D721Med (cell line): ENCODE measurements at regions not wholly inside any gene's neighbourhood (a gene's known extent, or its start where the extent isn't known, plus 50 kb on each side); places are given as distances from the start of the nearest gene placed in this dataset.

Experiments used
- DNase-seq: peaks from one replicate; pipeline ENCODE4 v3.0.0; 2011; ENCODE audit warnings: low spot score; ENCODE audit not compliant: insufficient read length
- FAIRE-seq: peaks from 2 replicates; lab custom pipeline; 2011; peaks lifted over from hg19 to GRCh38; lab: Jason Lieb, UNC
- CTCF ChIP-seq: IDR thresholded peaks from 2 replicates; pipeline ENCODE4 v1.5.1; 2012; ENCODE audit warnings: mild to moderate bottlenecking, control low read depth; ENCODE audit not compliant: insufficient read depth; ENCODE audit errors: missing control alignments

- TF ChIP-seq CTCF, result no peak
- DNase-seq, result no peak
- FAIRE-seq, result no peak
Measured at GRCh38 chr10:44627591-44628354, 242.9 kb upstream of the CXCL12 start.

GRCh38 chr10:44628921-44629320 lies 244.0 kb upstream of the CXCL12 start:
- FAIRE-seq (no peak), DNase-seq (no peak)
- no peak for TF ChIP-seq CTCF

- no peak for FAIRE-seq
- no peak for TF ChIP-seq CTCF
- DNase-seq, result no peak
Measured at GRCh38 chr10:44635176-44635575, 250.3 kb upstream of the CXCL12 start.

- no peak for FAIRE-seq
Measured at GRCh38 chr10:44636625-44637024, 251.7 kb upstream of the CXCL12 start.

GRCh38 chr10:44640429-44640828 lies 255.5 kb upstream of the CXCL12 start:
- no peak for TF ChIP-seq CTCF
- FAIRE-seq, result no peak
- DNase-seq, result no peak

More at GRCh38 chr10:44636625-44637024, 251.7 kb upstream of the CXCL12 start:
- TF ChIP-seq CTCF, result no peak
- DNase-seq, result no peak

GRCh38 chr10:44647473-44647872 lies 262.6 kb upstream of the CXCL12 start:
- FAIRE-seq (no peak), DNase-seq (no peak)
- TF ChIP-seq CTCF, result no peak

- no peak for FAIRE-seq
Measured at GRCh38 chr10:44647877-44648542, 263.1 kb upstream of the CXCL12 start.

More at GRCh38 chr10:44647877-44648542, 263.1 kb upstream of the CXCL12 start:
- TF ChIP-seq CTCF, result no peak
- no peak for DNase-seq
